Lower leg skin (tissue), 4 donors: ENCODE measurements at regions not wholly inside any gene's neighbourhood (a gene's known extent, or its start where the extent isn't known, plus 50 kb on each side); places are given as distances from the start of the nearest gene placed in this dataset.
"Not testable (repeated sequence)": the region's sequence is repeated elsewhere in the genome, so short reads cannot be mapped to it uniquely, and the experiment has no call there.

Experiments used
- DNase-seq, 2 donors: peaks; one replicate each; pipeline ENCODE4 v3.0.0-alpha.2; 2019; ENCODE audit warnings: low spot score in 2 of 2
- H3K4me3 ChIP-seq: fragments of 200-600 bp; sonication (generic); 2 replicates; pipeline ENCODE4 v1.5.1; 2017; ENCODE audit warnings: mild to moderate bottlenecking, low read depth; ENCODE audit not compliant: poor library complexity, severe bottlenecking
- POLR2A ChIP-seq, 2 donors: fragments of 450-650 bp; IDR thresholded peaks; one replicate each; pipeline ENCODE4 v1.6.1; 2016 to 2017; ENCODE audit warnings: antibody characterized with exemption in 2 of 2, mild to moderate bottlenecking in 1 of 2, moderate library complexity in 1 of 2
- WGBS, 2 donors: methylation state at CpG; one replicate each; pipeline ENCODE4 v1.1.5; 2018; 5-methylcytosine and 5-hydroxymethylcytosine counted together
- intact Hi-C: fragments of 100-400 bp; cut with DNase I; formaldehyde crosslinking; loops from one replicate; pipeline ENCODE4 v1.15.0; 2023; ENCODE audit warnings: low total_unique reads
- TF ChIP-seq, protein P1 (sequence below), 3 donors: fragments of 450-650 bp; IDR thresholded peaks; one replicate each; pipeline ENCODE4 v1.5.1; 2016; ENCODE audit warnings: antibody characterized with exemption in 3 of 3, mild to moderate bottlenecking in 3 of 3, moderate library complexity in 2 of 3

DNA sequence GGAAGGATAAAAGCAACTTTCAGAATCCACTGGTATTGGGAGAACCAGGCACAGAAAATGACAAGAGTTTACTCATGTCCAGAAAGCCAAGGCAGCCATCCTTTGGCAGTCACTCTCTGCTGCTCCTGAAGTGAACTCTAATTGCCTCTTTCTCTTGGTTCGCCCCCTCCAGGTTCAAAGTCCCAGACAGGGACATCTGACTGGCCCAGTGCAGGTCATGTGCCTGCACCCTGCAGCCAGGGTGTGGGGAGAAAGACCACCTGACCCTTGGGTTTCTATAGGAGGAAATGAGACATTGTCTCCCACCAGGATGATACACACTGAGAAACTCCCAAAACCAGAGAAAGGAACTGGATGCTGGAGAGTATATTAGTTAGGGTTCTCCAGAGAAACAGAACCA lies 103.9 kb upstream of the SYT6 start:
- H3K4me3 ChIP-seq, result no peak overlapping the region
- 80 to 89% methylated on average over 1 of the region's 1 CpG for WGBS, 2 donors
- intact Hi-C loops, result no loop called here
- no peak for DNase-seq
- TF ChIP-seq POLR2A (IDR thresholded peaks at IDR 0.05), result no peak
- TF ChIP-seq, protein P1, sequence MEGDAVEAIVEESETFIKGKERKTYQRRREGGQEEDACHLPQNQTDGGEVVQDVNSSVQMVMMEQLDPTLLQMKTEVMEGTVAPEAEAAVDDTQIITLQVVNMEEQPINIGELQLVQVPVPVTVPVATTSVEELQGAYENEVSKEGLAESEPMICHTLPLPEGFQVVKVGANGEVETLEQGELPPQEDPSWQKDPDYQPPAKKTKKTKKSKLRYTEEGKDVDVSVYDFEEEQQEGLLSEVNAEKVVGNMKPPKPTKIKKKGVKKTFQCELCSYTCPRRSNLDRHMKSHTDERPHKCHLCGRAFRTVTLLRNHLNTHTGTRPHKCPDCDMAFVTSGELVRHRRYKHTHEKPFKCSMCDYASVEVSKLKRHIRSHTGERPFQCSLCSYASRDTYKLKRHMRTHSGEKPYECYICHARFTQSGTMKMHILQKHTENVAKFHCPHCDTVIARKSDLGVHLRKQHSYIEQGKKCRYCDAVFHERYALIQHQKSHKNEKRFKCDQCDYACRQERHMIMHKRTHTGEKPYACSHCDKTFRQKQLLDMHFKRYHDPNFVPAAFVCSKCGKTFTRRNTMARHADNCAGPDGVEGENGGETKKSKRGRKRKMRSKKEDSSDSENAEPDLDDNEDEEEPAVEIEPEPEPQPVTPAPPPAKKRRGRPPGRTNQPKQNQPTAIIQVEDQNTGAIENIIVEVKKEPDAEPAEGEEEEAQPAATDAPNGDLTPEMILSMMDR (IDR thresholded peaks at IDR 0.05), result no peak

DNA sequence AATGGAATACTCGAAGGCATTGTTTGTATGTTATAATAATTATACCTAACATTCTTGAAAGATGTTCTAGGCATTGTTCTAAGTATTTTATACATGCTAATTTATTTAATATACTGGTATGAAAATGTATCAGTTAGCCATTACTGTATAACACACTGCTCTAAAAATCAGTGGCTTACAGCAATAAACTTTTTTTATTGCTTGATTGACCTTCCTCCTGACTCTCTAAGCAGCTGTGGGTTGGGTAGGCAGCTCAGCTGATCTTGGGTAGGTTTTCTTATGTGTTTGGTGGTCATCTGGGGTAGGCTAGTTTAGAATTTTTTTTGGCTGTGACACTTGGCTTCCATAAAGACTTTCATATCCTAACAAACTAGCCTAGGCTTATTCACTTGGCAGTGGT lies 100.2 kb upstream of the SYT6 start:
- no peak overlapping the region for H3K4me3 ChIP-seq
- 79 to 87% methylated on average over 1 of the region's 1 CpG for WGBS, 2 donors
- DNase-seq, result no peak
- intact Hi-C loops, result no loop called here
- TF ChIP-seq, protein P1 (IDR thresholded peaks at IDR 0.05), result no peak
- TF ChIP-seq POLR2A (IDR thresholded peaks at IDR 0.05), result no peak

DNA sequence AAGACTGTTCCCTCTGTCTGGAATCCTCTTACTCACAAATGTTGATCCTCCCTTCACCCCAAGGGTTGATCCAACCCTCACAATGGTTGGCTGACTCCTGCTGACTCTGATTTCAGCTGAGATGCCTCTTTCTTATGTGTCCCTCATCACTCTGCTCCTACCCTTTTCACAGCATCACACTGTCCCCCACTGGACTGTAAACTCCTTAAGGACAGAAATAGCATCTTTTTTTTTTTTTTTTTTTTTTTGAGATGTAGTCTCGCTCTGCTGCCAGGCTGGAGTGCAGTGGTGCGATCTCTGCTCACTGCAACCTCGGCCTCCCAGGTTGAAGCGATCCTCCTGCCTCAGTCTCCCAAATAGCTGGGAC lies 97.9 kb upstream of the SYT6 start:
- TF ChIP-seq, protein P1 (IDR thresholded peaks at IDR 0.05), result no peak
- TF ChIP-seq POLR2A (IDR thresholded peaks at IDR 0.05), result no peak
- no peak overlapping the region for H3K4me3 ChIP-seq
- intact Hi-C loops, result no loop called here
- DNase-seq, result no peak
- 90 to 100% methylated on average over 4 of the region's 4 CpGs for WGBS, 2 donors

DNA sequence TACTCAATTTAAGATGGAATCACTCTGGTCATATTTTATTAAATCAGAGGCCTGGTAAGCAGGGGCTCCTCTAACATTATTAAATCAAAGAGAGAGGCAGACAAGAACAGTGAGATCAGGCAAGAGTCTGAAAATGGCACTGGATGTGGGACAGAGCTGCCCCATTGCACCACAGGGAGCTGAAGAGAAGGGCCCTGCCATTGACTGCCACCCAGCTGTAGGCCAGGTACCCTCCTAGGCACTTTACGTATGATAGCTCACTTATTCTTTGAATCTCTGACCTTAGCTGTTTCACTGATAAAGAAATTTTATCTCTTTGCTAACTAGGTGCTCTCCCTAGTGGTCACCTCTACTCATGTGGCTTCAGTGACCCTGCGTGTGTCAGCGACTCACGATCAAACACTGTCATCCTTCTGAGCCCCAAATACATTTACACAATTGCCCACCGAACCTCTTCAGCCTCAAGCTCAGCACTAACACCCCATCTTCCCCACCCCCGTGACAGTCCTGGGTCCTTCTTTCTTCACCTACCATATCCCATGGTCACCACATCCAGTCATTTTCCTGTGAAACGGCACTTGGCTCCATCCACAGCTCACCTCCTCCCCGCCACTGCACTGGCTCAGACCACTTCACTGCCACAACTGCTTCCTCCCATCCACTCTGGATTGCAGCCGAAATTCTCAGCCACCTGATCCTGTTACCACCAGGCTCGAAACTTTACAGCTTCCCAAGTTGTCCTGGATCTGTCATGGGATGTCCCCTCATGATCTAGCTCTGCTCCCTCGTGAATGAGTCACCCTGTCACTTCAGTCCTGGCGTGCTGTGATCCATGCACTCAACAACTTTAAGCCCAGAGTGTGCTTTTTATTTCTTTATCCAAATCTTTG lies 97.3 kb upstream of the SYT6 start:
- DNase-seq, result no peak
- 83% methylated on average over 12 of the region's 12 CpGs for WGBS, 2 donors
- H3K4me3 ChIP-seq, result no peak overlapping the region
- TF ChIP-seq POLR2A (IDR thresholded peaks at IDR 0.05), result no peak
- TF ChIP-seq, protein P1 (IDR thresholded peaks at IDR 0.05), result no peak
- intact Hi-C loops, result no loop called here

DNA sequence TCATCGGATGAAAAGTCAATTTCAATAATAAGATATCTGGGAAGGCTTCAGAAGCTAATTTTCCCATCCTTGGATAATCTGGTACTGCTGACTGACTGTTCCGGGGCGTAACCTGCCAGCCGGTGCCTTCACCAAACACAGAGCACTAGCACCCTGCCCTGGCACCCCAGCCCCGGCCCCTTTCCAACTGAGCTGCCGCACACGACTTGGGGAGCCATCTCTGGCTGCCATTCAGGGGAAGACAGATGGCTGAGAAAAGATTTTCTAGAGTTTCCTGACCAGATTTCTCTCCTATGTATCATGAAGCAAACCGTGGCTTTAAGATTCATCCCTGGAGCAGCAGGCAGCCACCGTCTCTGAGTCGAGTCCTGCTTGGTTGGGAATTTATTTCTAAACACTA lies 96.0 kb upstream of the SYT6 start:
- WGBS, 2 donors, result 74 to 82% methylated on average over 10 of the region's 10 CpGs
- TF ChIP-seq POLR2A (IDR thresholded peaks at IDR 0.05), result no peak
- TF ChIP-seq, protein P1 (IDR thresholded peaks at IDR 0.05), result no peak
- DNase-seq, result no peak
- H3K4me3 ChIP-seq, result no peak overlapping the region
- intact Hi-C loops, result no loop called here

DNA sequence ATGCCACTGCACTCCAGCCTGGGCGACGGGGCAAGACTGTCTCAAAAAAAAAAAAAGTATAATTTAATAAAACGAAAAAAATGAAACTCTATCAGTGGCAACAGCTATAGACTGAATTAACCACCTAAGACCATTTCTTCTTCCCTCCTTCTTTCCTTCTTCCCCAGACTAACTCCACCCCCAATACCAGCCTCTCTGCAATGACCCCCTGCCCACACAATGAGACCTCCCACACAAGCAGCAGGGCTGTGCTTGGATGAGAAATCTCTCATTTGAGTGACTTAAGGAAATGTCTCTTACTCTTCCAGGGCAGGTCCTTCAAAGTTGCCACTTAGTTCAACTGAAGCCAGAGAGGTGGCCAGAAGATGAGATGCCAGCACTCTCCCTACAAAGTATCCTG lies 94.5 kb upstream of the SYT6 start:
- TF ChIP-seq, protein P1 (IDR thresholded peaks at IDR 0.05), result no peak
- TF ChIP-seq POLR2A (IDR thresholded peaks at IDR 0.05), result no peak
- WGBS, 2 donors, result 86 to 89% methylated on average over 3 of the region's 3 CpGs
- intact Hi-C loops, result no loop called here
- DNase-seq, result no peak
- H3K4me3 ChIP-seq, result no peak overlapping the region

DNA sequence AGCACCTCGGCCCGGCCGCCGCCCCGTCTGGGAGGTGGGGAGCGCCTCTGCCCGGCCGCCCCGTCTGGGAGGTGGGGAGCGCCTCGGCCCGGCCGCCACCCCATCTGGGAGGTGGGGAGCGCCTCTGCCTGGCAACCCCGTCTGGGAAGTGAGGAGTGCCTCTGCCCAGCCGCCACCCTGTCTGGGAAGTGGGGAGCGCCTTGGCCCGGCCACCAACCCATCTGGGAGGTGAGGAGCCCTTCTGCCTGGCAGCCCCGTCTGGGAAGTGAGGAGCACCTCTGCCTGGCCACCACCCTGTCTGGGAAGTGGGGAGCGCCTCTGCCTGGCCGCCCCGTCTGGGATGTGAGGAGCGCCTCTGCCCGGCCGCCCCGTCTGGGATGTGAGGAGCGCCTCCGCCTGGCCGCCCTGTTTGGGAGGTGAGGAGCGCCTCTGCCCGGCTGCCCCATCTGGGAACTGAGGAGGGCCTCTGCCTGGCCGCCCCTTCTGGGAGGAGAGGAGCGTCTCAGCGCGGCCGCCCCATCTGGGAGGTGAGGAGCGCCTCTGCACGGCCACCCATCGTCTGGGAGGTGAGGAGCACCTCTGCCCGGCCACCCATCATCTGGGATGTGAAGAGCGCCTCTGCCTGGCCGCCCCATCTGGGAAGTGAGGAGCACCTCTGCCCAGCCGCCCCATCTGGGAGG lies 89.0 kb upstream of the SYT6 start:
- 85 to 99% methylated on average over 13 to 26 of the region's 43 CpGs for WGBS, 2 donors
- intact Hi-C loops, DNase-seq, H3K4me3 ChIP-seq: not testable (repeated sequence)
